CD4-positive, alpha-beta T cell treated with Interleukin-17A for 1 hour (primary cell): ENCODE measurements at regions not wholly inside any gene's neighbourhood (a gene's known extent, or its start where the extent isn't known, plus 50 kb on each side); places are given as distances from the start of the nearest gene placed in this dataset.

Experiments
- DNase-seq: peaks from one replicate; pipeline ENCODE4 v3.0.0-alpha.2; 2020

- DNase-seq: no peak
These were observed 54.2 kb downstream of the TMEM100 start for GRCh38 chr17:55668312-55668920.

DNA sequence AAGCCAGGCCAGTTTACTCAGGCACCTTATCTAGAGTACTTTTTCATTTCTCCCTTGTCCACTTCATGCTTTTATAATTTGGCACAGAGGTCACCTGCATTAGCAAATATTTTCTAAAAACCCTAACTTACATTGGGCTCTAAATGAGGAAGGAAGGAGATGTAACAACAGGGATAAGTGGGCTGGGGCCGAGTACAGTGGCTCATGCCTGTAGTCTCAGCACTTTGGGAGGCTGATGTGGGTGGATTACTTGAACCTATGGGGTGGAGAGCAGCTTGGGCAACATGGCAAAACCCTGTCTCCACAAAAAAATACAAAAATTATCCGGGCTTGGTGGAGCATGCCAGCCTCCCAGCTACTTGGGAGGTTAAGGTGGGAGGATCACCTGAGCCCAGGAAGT is 55.9 kb downstream of the TMEM100 start:
- no peak for DNase-seq

- no peak for DNase-seq
These were observed 58.4 kb downstream of the TMEM100 start for GRCh38 chr17:55664287-55664686.

DNA sequence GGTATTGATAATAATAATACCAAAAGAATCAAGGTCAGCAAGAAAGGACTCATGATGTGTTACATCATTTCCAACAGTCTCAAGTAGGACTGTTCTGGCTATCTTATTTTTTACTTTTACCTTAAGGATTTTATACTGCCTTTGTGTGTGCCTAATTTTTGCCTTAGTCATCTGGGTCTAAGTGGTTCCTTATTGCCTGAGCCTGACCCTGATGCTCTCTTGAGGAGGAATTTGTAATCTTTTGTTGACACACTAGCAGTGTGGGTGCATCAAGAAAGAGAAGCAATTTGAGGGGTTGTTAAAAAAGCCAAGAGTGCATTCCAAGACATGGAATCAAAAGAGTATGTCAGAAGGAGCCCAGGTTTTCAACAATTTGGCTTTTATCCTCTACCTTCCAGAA is 59.3 kb downstream of the TMEM100 start:
- DNase-seq: no peak

DNA sequence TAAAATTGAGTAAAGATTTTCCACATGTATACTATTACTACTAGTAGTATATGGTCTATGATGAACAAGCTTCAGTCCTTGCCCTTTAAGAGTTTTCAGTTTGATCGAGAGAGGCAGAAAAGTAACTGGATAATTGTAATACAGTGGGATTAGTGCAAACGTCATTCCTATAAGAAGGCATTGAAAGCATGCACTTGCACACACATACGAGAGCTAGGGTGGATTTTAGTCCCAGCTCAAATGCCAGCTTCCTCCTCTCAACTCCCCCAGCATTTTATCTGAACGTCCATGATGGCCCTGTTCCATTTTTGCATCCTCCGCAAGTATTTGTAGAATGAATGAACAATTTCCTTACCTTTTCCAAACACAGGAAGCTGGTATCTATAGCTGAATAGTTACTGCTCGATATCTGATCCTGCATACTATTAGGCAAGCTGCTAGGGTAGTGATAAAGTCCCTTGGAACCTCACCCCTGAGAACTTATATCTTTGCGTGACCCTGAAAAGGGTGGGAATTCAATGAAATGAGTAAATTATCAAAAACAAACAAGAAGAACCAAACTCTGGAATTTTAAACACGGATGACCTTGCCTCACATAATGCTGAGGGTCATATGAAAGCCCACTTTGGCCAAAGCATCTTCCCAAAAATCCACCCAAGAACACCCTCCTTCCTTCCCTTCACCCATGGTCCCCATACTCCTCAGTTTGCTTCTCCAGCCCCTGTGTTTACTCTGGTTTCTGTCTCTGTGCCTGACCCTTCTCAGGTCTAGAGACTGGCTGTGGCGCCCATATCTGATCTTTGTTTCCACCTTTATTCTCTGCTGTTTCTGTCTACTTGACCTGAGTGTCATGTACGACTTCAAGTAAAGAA is 60.5 kb downstream of the TMEM100 start:
- DNase-seq: no peak

DNA sequence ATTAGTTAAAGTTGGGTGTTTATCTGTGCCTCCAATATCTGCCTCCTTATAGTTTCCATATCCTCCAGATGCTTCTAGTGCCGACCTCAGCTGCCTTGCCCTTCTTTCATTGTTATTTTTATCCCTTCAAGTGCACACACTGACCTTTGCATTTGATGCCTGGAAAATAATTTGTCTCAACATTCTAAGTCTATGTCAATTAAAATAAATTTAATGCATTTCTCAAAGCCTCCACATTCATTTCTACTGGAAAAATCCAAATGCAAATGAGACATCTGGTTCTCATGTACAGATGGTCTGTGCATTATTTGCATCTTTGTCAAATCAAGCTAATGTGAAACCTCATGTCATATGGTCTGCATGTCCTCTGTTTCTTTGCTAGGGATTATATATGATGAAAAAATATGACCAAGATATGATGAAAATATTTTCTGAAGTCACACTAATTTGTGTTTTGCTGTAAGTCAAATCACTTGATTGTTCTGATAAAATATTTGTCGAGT is 61.4 kb downstream of the TMEM100 start:
- DNase-seq: no peak

GRCh38 chr17:55660178-55660886 is 62.3 kb downstream of the TMEM100 start:
- no peak for DNase-seq

DNA sequence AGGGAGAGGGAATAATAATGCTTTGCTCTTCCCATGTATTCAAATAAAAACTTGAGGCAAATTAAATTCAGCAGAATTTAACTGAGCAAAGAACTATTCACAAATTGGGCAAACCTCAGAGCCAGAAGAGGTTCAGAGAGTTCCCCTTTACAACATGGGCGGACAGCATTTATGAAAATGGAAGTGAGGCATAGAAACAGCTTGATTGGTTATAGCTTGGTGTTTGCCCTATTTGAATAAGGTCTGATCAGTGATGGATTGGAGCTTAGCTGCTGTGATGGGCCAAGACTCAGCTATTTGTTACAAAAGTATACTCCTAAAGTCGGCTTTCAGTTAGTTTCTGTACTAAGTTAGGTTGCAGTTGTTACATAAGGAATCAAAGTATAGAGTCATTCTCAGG is 63.0 kb downstream of the TMEM100 start:
- no peak for DNase-seq

- DNase-seq: no peak
These were observed 66.9 kb downstream of the TMEM100 start for GRCh38 chr17:55655777-55656176.

- DNase-seq: no peak
These were observed 67.8 kb downstream of the TMEM100 start for GRCh38 chr17:55654821-55655220.

DNA sequence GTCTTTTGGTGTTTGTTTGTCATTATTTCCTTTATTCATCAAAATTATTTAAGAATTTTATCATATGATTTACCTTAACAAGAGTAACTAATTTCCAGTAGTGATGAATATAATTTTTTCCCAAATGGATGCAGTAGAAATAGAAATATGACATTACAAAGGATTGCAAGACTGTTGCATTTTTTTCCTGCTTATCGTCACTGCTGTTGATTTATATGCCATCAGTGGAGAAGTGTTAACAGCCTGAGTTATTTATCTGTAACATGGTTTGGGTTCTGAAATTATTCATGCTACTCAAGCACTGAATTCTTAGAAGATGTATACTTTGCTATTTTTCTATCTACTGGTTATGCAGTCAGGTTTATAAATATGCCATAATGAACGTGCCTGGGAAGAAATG is 68.6 kb downstream of the TMEM100 start:
- DNase-seq: no peak

DNA sequence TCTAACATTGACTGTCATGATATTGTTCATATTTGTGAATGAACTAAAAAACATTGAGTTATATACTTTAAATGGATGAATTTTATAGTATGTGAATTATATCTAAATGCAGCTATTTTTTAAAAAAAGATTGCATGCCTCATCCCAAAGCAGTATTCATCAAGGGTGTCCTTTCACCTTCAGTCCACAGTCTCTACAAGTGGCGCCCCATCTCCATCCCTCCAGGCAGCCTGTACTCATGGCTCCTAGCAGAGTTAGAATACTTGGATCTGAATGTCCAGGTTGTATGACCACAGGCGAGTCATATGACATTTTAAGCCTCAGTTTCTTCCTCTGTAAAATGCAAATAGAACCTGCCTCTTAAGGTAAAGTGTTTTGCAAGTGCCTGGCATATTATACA is 69.8 kb downstream of the TMEM100 start:
- DNase-seq: no peak

DNA sequence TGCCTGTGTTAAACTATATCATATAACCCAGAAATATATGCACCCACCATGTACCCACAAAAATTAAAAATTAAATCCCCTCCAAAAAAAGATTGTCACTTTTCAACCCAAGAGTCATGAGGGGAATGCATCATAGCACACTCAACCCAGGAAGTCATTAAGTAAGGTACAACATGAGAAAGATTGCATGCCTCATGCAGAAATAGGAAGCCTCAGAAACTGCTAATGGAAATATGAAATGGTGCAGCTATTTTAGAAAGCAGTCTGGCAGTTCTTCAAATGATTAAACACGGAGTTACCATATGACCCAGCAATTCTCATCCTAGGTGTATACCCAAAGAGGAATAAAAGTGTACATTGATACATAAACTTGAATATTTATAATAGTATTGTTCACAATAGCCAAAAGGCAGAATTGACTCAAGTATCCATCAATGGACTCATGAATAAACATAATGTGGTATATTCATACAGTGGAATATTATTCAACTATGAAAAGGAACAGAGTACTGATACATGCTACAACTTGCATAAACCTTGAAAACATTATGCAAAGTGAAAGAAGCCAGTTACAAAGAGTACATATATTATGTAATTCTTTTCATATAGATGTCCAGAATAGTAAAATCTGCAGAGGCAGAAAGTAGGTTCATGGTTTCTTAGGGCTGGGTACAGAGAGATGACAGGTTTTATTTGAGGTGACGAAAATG is 70.4 kb downstream of the TMEM100 start:
- DNase-seq: no peak

- no peak for DNase-seq
These were observed 72.6 kb downstream of the TMEM100 start for GRCh38 chr17:55649957-55650597.

DNA sequence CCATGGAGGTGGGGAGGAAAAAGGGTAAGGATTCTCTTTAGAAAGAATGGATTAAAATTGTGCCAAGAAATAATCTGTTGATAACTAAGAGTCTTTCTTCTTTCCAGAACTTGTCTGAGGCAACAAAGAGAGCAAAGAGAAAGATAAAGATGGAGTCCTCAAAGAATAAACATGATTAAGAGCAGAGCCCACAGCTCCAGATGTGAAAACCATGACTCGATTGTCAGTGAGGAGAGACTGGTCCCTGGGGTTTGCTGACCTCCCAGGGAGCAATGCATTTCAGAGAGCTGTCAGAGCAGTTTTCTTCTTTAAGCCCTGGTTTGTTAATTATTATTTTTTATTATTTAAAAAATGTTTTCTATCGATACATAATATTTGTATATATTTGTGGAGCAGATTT is 74.6 kb downstream of the TMEM100 start:
- no peak for DNase-seq

DNA sequence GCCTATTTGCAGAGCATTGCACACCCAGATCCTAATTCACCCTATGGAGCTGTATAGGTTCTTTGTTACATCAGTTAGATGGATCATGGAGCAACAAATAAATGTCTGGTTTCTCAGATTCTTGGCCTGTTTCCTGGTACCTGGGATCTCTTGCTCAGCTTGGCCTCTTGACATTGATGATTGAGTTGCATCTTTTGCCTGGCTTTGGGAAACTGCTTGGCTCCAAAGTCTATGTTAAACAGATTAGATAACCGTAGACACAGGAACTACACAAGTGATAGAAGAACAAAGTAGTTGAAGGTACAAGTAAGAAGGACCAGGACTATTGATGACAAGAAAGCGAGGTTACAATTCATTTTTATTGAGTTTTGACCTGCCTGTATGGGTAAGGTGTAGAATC is 77.3 kb downstream of the TMEM100 start:
- DNase-seq: no peak

DNA sequence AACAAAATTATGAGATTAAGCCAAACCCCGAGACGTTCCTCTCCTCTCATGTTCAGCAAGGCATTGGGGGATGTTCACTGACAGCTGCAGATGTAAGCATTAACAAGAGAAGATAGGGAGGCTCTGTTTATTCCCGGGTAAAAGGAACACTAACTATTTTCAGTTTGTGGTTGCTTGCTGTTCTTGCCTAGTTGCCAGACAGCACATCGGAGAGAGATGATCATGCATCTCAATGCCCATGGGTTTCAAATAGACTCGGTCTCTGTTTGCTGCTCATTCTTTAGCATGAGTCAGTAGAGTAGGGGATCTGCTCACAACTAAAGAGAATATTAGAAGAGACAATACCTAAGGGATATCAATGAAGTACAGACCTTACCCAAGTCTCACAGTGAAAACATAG is 78.3 kb downstream of the TMEM100 start:
- no peak for DNase-seq

DNA sequence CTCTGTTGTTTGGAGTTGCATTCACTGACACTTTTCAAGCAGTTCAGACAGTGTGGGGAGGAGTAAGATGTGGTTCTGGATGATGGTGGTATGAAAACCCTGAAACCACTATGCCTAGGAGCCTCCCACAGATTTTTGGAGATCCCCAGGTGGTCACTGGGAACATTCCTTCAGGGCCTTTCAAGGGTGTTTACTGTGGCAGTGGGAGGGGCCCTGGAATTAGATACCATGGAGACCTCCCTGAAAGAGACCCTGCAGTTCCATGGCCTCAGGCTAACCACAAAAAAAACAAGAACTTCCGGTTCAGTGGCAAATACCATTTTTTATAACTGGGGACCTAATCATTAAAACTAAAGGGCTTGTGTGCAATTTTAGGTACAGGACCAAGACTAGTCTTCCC is 79.9 kb downstream of the TMEM100 start:
- no peak for DNase-seq

DNA sequence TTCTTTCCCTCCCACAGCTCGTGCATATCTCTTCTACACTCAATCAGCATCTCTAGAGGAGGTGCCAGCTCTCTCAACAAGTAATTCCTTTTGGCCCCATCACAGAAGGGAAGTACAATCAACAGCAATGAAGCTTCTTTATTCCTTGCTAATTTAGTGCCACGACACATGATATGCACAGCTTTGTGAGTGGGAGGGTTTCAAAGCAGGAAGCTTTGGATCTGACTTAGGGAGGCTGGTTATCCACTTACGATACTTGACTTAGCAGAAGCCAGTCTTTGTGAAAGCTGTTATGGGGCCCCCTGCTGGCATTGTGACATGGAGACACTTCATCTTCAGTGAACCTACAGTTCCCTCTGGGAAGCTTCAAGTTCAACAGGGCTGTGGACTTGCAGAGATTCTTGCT is 81.0 kb downstream of the TMEM100 start:
- peak; percentile 34 for DNase-seq

DNA sequence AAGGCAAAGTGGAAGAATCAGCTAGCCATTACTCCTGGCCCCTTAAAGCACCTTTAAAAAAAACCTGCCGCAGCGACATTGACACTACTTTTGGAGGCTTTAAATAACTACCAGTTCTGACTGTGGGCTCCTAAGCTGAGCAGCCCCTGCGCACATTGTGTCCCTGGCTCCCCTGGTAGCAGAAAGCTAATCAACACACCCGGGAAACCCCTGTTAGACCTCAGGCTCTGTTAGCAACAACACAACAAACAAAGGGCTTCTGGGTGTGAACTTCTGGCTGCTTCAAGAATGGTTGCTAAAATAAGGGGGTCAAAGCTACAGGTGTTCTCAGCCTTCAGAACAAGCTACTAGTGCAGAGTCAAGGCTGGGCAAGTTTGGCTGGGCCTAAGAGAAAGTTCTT is 83.6 kb downstream of the TMEM100 start:
- no peak for DNase-seq

GRCh38 chr17:55635253-55635914 is 87.3 kb downstream of the TMEM100 start:
- no peak for DNase-seq

DNA sequence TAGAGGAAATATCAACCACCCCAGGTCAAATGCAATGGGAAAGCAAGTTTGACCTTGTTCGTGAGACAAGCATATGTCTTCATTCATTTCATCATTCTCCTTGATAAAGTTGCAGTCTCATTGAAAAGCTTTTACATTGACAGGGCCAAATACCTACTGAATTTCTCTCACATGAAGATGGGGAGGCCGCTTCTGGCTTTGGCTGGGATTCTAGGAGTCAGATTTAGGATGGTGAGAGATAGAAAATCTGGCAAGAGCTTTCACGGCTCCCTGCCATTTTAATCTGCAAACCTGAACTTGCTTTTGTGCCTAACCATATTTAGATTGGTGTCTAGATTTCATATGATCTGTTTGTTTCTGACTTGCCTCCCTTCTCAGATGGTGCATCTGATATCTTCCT is 88.0 kb downstream of the TMEM100 start:
- no peak for DNase-seq
